ENCODE measurements at regions not wholly inside any gene's neighbourhood (a gene's known extent, or its start where the extent isn't known, plus 50 kb on each side); places are given as distances from the start of the nearest gene placed in this dataset.

GRCh38 chr3:43998836-43999727 is 242.6 kb upstream of the TOPAZ1 start:
- no peak for TF ChIP-seq CTCF (IDR thresholded peaks at IDR 0.05)

GRCh38 chr3:43999728-44000319 is 241.9 kb upstream of the TOPAZ1 start:
- no peak for TF ChIP-seq CTCF (IDR thresholded peaks at IDR 0.05)
- no peak for DNase-seq (ENCODE audit: low spot score)
- Histone ChIP-seq H3K4me3 (peak overlapping the region; percentile 74), H3K27ac (no peak overlapping the region)

More at GRCh38 chr3:43998836-43999727, 242.6 kb upstream of the TOPAZ1 start:
- H3K4me3 ChIP-seq = peak overlapping the region; percentile 74
- no peak overlapping the region for H3K27ac ChIP-seq
- DNase-seq (ENCODE audit: low spot score) = no peak

GRCh38 chr3:44000586-44000985 is 241.1 kb upstream of the TOPAZ1 start:
- H3K4me3 ChIP-seq = no peak overlapping the region
- TF ChIP-seq CTCF (IDR thresholded peaks at IDR 0.05) = no peak
- DNase-seq (ENCODE audit: low spot score) = no peak
- no peak overlapping the region for H3K27ac ChIP-seq

- DNase-seq (ENCODE audit: low spot score) = no peak
- no peak overlapping the region for H3K27ac ChIP-seq
- TF ChIP-seq CTCF (IDR thresholded peaks at IDR 0.05) = no peak
- no peak overlapping the region for H3K4me3 ChIP-seq
Observed at GRCh38 chr3:44001072-44001471, 240.6 kb upstream of the TOPAZ1 start.

GRCh38 chr3:44003801-44004200 is 237.9 kb upstream of the TOPAZ1 start:
- no peak overlapping the region for H3K27ac ChIP-seq
- TF ChIP-seq CTCF (IDR thresholded peaks at IDR 0.05) = no peak
- no peak overlapping the region for H3K4me3 ChIP-seq

GRCh38 chr3:44011680-44012079 is 230.0 kb upstream of the TOPAZ1 start:
- H3K27ac ChIP-seq = no peak overlapping the region
- DNase-seq (ENCODE audit: low spot score) = no peak
- no peak for TF ChIP-seq CTCF (IDR thresholded peaks at IDR 0.05)
- no peak overlapping the region for H3K4me3 ChIP-seq

More at GRCh38 chr3:44003801-44004200, 237.9 kb upstream of the TOPAZ1 start:
- DNase-seq (ENCODE audit: low spot score) = no peak

Measured in coronary artery (tissue), 2 donors.